UCSD-AML1 (cell line): ENCODE measurements at regions not wholly inside any gene's neighbourhood (a gene's known extent, or its start where the extent isn't known, plus 50 kb on each side); places are given as distances from the start of the nearest gene placed in this dataset.
"Not testable (repeated sequence)": the region's sequence is repeated elsewhere in the genome, so short reads cannot be mapped to it uniquely, and the experiment has no call there.

ENCODE experiments used
- DNase-seq: peaks from one replicate; lab custom pipeline; 2025; ENCODE audit not compliant: unreplicated experiment; lab: John Stamatoyannopoulos, UW

- no peak for DNase-seq
These were observed 289.1 kb upstream of the DNAJC19 start for GRCh38 chr3:181278468-181279238.

GRCh38 chr3:181276358-181276896 is 286.9 kb upstream of the DNAJC19 start:
- DNase-seq = no peak

- no peak for DNase-seq
These were observed 284.5 kb upstream of the DNAJC19 start for GRCh38 chr3:181274025-181274424.

GRCh38 chr3:181267312-181267711 is 277.8 kb upstream of the DNAJC19 start:
- DNase-seq = no peak

GRCh38 chr3:181265750-181266333 is 276.3 kb upstream of the DNAJC19 start:
- DNase-seq = no peak

GRCh38 chr3:181264486-181264885 is 274.9 kb upstream of the DNAJC19 start:
- no peak for DNase-seq

- no peak for DNase-seq
These were observed 264.3 kb upstream of the DNAJC19 start for GRCh38 chr3:181253796-181254195.

- no peak for DNase-seq
These were observed 263.1 kb upstream of the DNAJC19 start for GRCh38 chr3:181252631-181253030.

- no peak for DNase-seq
These were observed 261.2 kb upstream of the DNAJC19 start for GRCh38 chr3:181250714-181251113.

- no peak for DNase-seq
These were observed 249.9 kb upstream of the DNAJC19 start for GRCh38 chr3:181239441-181239840.

- DNase-seq = no peak
These were observed 240.7 kb upstream of the DNAJC19 start for GRCh38 chr3:181230258-181230657.

GRCh38 chr3:181213347-181213746 is 223.8 kb upstream of the DNAJC19 start:
- no peak for DNase-seq

- DNase-seq = no peak
These were observed 222.7 kb upstream of the DNAJC19 start for GRCh38 chr3:181212271-181212670.

GRCh38 chr3:181210275-181210674 is 220.7 kb upstream of the DNAJC19 start:
- no peak for DNase-seq

- DNase-seq = no peak
These were observed 200.0 kb upstream of the DNAJC19 start for GRCh38 chr3:181189556-181189955.

GRCh38 chr3:181183764-181184163 is 194.2 kb upstream of the DNAJC19 start:
- no peak for DNase-seq

- DNase-seq = not testable (repeated sequence)
These were observed 193.5 kb upstream of the DNAJC19 start for GRCh38 chr3:181183057-181183456.

GRCh38 chr3:181178991-181179390 is 189.5 kb upstream of the DNAJC19 start:
- no peak for DNase-seq

- DNase-seq = peak; percentile 43
These were observed 187.1 kb upstream of the DNAJC19 start for GRCh38 chr3:181176601-181177000.

- no peak for DNase-seq
These were observed 185.2 kb upstream of the DNAJC19 start for GRCh38 chr3:181174676-181175233.

GRCh38 chr3:181174022-181174421 is 184.5 kb upstream of the DNAJC19 start:
- DNase-seq = no peak

GRCh38 chr3:181173227-181173626 is 183.7 kb upstream of the DNAJC19 start:
- no peak for DNase-seq
